ENCODE measurements at regions not wholly inside any gene's neighbourhood (a gene's known extent, or its start where the extent isn't known, plus 50 kb on each side); places are given as distances from the start of the nearest gene placed in this dataset.
"Not testable (repeated sequence)": the region's sequence is repeated elsewhere in the genome, so short reads cannot be mapped to it uniquely, and the experiment has no call there.

- DNase-seq: peak; percentile 34 to 60 (median 50)
Measured at GRCh38 chr6:28807682-28808280, 116.0 kb downstream of the TRIM27 start.

GRCh38 chr6:28808383-28808782, 115.4 kb downstream of the TRIM27 start:
- DNase-seq: no peak

GRCh38 chr6:28809947-28810658, 113.7 kb downstream of the TRIM27 start:
- DNase-seq: no peak

GRCh38 chr6:28810659-28811053, 113.1 kb downstream of the TRIM27 start:
- DNase-seq: no peak

- DNase-seq: no peak
Measured at GRCh38 chr6:28811873-28812272, 111.9 kb downstream of the TRIM27 start.

- DNase-seq: no peak
Measured at GRCh38 chr6:28812778-28813569, 110.8 kb downstream of the TRIM27 start.

GRCh38 chr6:28814032-28814976, 109.5 kb downstream of the TRIM27 start:
- DNase-seq: no peak

- DNase-seq: no peak
Measured at GRCh38 chr6:28816339-28816908, 107.4 kb downstream of the TRIM27 start.

- DNase-seq: peak in 3 of 4 experiments; percentile 29 to 38 (median 31)
Measured at GRCh38 chr6:28816909-28817807, 106.6 kb downstream of the TRIM27 start.

- DNase-seq: no peak
Measured at GRCh38 chr6:28817808-28818145, 106.0 kb downstream of the TRIM27 start.

- peak in 2 of 4 experiments; percentile 7 to 20 for DNase-seq
Measured at GRCh38 chr6:28824793-28825731, 98.7 kb downstream of the TRIM27 start.

- no peak for DNase-seq
Measured at GRCh38 chr6:28825732-28826293, 98.0 kb downstream of the TRIM27 start.

- not testable (repeated sequence) for DNase-seq
Measured at GRCh38 chr6:28831683-28832082, 92.1 kb downstream of the TRIM27 start.

- peak in 1 of 4 experiments; percentile 7 for DNase-seq
Measured at GRCh38 chr6:28836703-28837102, 87.1 kb downstream of the TRIM27 start.

- DNase-seq: peak; percentile 72 to 87 (median 78)
Measured at GRCh38 chr6:28838289-28838633, 85.5 kb downstream of the TRIM27 start.

GRCh38 chr6:28838634-28839442, 84.9 kb downstream of the TRIM27 start:
- peak; percentile 81 to 92 (median 86) for DNase-seq

- DNase-seq: no peak
Measured at GRCh38 chr6:28839443-28840120, 84.2 kb downstream of the TRIM27 start.

- DNase-seq: no peak
Measured at GRCh38 chr6:28841290-28841689, 82.5 kb downstream of the TRIM27 start.
